ENCODE measurements at regions not wholly inside any gene's neighbourhood (a gene's known extent, or its start where the extent isn't known, plus 50 kb on each side); places are given as distances from the start of the nearest gene placed in this dataset.

DNA sequence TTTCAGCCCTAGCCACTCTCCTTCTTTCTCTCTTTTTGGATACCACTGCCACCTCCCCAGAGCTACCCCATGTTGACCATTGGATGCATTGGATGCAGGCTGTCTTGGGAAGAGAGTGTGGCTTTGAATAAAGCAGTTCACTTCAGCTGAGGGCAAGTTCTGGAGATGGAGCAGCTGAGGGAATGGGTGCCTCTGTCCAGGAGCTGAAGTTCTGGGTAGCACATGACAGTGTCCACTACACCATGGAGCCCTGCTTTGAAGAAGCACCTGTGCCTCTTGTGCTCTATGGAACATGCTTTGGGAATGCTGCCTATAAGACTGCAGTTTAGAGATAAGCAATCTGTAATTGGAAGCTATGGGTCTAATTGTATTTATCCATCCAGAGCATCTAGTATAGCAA lies 1028.7 kb downstream of the TYW1 start:
- TF ChIP-seq, protein P1, sequence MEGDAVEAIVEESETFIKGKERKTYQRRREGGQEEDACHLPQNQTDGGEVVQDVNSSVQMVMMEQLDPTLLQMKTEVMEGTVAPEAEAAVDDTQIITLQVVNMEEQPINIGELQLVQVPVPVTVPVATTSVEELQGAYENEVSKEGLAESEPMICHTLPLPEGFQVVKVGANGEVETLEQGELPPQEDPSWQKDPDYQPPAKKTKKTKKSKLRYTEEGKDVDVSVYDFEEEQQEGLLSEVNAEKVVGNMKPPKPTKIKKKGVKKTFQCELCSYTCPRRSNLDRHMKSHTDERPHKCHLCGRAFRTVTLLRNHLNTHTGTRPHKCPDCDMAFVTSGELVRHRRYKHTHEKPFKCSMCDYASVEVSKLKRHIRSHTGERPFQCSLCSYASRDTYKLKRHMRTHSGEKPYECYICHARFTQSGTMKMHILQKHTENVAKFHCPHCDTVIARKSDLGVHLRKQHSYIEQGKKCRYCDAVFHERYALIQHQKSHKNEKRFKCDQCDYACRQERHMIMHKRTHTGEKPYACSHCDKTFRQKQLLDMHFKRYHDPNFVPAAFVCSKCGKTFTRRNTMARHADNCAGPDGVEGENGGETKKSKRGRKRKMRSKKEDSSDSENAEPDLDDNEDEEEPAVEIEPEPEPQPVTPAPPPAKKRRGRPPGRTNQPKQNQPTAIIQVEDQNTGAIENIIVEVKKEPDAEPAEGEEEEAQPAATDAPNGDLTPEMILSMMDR (conservative IDR thresholded peaks at IDR 0.05): no peak
- TF ChIP-seq ZFX (IDR thresholded peaks at IDR 0.05): no peak

All from C4-2B (cell line).